ENCODE measurements at regions not wholly inside any gene's neighbourhood (a gene's known extent, or its start where the extent isn't known, plus 50 kb on each side); places are given as distances from the start of the nearest gene placed in this dataset.

DNA sequence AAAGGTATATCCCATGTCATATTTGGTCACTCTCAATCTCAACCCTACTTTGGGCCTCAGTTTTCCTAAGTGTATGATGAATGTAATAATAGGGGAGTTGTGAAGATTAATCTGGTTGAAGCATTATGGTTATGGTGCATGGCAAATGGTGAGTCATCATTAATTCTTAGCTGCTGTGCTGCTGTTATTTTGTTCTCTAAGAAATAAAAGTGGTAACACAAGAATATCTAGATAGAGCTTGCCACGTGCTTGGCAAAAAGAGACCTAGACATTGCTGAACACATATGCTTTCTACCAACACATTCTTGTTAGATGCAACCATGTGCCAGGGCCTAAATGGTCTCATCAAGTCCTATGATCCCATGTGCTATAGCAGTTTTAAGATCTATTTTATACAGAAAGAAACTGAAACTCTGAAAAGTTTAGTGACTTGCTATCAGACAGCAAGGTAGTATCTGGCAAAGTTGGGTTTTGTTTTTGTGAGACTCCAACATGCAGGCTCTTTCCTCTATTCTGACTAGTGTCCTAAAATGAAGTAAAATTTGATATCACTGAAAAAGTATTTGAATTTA lies 699.9 kb upstream of the MEF2C start:
- no peak overlapping the region for H3K27ac ChIP-seq (ENCODE audit: low read length)
- no peak overlapping the region for H3K4me3 ChIP-seq (ENCODE audit: low read length)
- no peak overlapping the region for H3K4me2 ChIP-seq (ENCODE audit: low read length)
- no peaks in the 10 kb centered on the region for H3K36me3 ChIP-seq (ENCODE audit: insufficient read depth, low read length)
- no peak overlapping the region for H3K9ac ChIP-seq (ENCODE audit: low read length)
- H2AFZ ChIP-seq (ENCODE audit: low read depth, low read length) = no peak overlapping the region
- H3K79me2 ChIP-seq (replicated peaks; ENCODE audit: insufficient read depth, low read length) = no peaks in the 10 kb centered on the region
- H3F3A ChIP-seq (ENCODE audit: insufficient read depth, low read length, poor library complexity, severe bottlenecking) = no peaks in the 10 kb centered on the region
- peaks cover 3% of the 10 kb centered on the region for H3K9me3 ChIP-seq (ENCODE audit: low read length)
- TF ChIP-seq SMC3 (conservative IDR thresholded peaks at IDR 0.05; ENCODE audit: poor library complexity) (no peak), TAF1 (IDR thresholded peaks at IDR 0.05; ENCODE audit: low read depth) (no peak), MXI1 (conservative IDR thresholded peaks at IDR 0.05; ENCODE audit: poor library complexity, severe bottlenecking) (no peak)
- TF ChIP-seq, protein P1, sequence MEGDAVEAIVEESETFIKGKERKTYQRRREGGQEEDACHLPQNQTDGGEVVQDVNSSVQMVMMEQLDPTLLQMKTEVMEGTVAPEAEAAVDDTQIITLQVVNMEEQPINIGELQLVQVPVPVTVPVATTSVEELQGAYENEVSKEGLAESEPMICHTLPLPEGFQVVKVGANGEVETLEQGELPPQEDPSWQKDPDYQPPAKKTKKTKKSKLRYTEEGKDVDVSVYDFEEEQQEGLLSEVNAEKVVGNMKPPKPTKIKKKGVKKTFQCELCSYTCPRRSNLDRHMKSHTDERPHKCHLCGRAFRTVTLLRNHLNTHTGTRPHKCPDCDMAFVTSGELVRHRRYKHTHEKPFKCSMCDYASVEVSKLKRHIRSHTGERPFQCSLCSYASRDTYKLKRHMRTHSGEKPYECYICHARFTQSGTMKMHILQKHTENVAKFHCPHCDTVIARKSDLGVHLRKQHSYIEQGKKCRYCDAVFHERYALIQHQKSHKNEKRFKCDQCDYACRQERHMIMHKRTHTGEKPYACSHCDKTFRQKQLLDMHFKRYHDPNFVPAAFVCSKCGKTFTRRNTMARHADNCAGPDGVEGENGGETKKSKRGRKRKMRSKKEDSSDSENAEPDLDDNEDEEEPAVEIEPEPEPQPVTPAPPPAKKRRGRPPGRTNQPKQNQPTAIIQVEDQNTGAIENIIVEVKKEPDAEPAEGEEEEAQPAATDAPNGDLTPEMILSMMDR (IDR thresholded peaks at IDR 0.05; ENCODE audit: poor library complexity, severe bottlenecking) = no peak
- TF ChIP-seq, protein P2, sequence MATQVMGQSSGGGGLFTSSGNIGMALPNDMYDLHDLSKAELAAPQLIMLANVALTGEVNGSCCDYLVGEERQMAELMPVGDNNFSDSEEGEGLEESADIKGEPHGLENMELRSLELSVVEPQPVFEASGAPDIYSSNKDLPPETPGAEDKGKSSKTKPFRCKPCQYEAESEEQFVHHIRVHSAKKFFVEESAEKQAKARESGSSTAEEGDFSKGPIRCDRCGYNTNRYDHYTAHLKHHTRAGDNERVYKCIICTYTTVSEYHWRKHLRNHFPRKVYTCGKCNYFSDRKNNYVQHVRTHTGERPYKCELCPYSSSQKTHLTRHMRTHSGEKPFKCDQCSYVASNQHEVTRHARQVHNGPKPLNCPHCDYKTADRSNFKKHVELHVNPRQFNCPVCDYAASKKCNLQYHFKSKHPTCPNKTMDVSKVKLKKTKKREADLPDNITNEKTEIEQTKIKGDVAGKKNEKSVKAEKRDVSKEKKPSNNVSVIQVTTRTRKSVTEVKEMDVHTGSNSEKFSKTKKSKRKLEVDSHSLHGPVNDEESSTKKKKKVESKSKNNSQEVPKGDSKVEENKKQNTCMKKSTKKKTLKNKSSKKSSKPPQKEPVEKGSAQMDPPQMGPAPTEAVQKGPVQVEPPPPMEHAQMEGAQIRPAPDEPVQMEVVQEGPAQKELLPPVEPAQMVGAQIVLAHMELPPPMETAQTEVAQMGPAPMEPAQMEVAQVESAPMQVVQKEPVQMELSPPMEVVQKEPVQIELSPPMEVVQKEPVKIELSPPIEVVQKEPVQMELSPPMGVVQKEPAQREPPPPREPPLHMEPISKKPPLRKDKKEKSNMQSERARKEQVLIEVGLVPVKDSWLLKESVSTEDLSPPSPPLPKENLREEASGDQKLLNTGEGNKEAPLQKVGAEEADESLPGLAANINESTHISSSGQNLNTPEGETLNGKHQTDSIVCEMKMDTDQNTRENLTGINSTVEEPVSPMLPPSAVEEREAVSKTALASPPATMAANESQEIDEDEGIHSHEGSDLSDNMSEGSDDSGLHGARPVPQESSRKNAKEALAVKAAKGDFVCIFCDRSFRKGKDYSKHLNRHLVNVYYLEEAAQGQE (IDR thresholded peaks at IDR 0.05; ENCODE audit: borderline replicate concordance) = no peak
- no peaks in the 10 kb centered on the region for H4K20me1 ChIP-seq (ENCODE audit: insufficient read depth)
- no peaks in the 10 kb centered on the region for H3K27me3 ChIP-seq (ENCODE audit: insufficient read depth, low read depth, low read length)
- no peaks in the 10 kb centered on the region for H3K9me2 ChIP-seq (ENCODE audit: insufficient read depth, low read length)

DNA sequence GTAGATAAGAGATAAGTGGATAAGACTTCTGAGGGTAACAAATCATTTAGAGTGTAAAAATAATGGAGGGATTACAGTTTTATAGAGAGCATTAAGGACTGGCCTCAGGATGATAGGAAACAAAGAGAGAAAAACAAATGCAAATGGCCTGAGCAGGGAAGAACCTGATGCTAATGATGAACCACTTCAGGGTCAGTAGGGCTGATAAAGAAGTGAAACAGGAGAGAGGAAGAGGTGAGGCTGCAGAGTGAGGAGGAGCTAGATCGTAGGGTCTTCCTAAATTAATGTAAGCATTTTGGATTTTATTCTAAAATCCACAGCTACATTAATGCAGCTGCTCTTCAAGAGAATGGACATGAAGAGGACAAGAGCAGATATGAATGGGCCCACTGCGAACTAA lies 698.0 kb upstream of the MEF2C start:
- Histone ChIP-seq H3K27me3 (ENCODE audit: insufficient read depth, low read depth, low read length) (no peaks in the 10 kb centered on the region), H3K4me2 (ENCODE audit: low read length) (no peak overlapping the region), H3K79me2 (replicated peaks; ENCODE audit: insufficient read depth, low read length) (no peaks in the 10 kb centered on the region), H3K4me3 (ENCODE audit: low read length) (no peak overlapping the region), H2AFZ (ENCODE audit: low read depth, low read length) (no peak overlapping the region), H3K9me3 (ENCODE audit: low read length) (peaks cover 3% of the 10 kb centered on the region), H4K20me1 (ENCODE audit: insufficient read depth) (no peaks in the 10 kb centered on the region), H3K9me2 (ENCODE audit: insufficient read depth, low read length) (no peaks in the 10 kb centered on the region), H3K36me3 (ENCODE audit: insufficient read depth, low read length) (no peaks in the 10 kb centered on the region), H3K27ac (ENCODE audit: low read length) (no peak overlapping the region), H3K9ac (ENCODE audit: low read length) (no peak overlapping the region), H3F3A (ENCODE audit: insufficient read depth, low read length, poor library complexity, severe bottlenecking) (no peaks in the 10 kb centered on the region)
- TF ChIP-seq TAF1 (IDR thresholded peaks at IDR 0.05; ENCODE audit: low read depth) = no peak
- no peak for TF ChIP-seq POLR2AphosphoS5 (IDR thresholded peaks at IDR 0.05)
- TF ChIP-seq, protein P1 (IDR thresholded peaks at IDR 0.05; ENCODE audit: poor library complexity, severe bottlenecking) = no peak
- TF ChIP-seq EP300 (conservative IDR thresholded peaks at IDR 0.05; ENCODE audit: poor library complexity, severe bottlenecking) = no peak
- no peak for TF ChIP-seq RAD21 (conservative IDR thresholded peaks at IDR 0.05)
- TF ChIP-seq MXI1 (conservative IDR thresholded peaks at IDR 0.05; ENCODE audit: poor library complexity, severe bottlenecking) = no peak

Data from neural cell (in vitro differentiated cells).